GM12878 (cell line): ENCODE measurements at regions not wholly inside any gene's neighbourhood (a gene's known extent, or its start where the extent isn't known, plus 50 kb on each side); places are given as distances from the start of the nearest gene placed in this dataset.

Source experiments
- ATAC-seq: fragments of 200-7000 bp; cut with Tn5 transposase; 3 replicates; pipeline ENCODE4 v1.9.1; 2020; ENCODE audit warnings: mild to moderate bottlenecking, moderate library complexity
- BruUV-seq: library from RNA; stranded (reverse); fragments of 400-500 nt; replicated peaks from 2 replicates; lab custom pipeline; 2021; lab: Mats Ljungman, UMichigan
- CTCF ChIA-PET: fragments of 300-600 bp; sonication (Branson Sonifier 250); formaldehyde crosslinking; extraction: SDS; loops from one replicate; lab custom pipeline; 2021; ENCODE audit warnings: inconsistent platforms; lab: Yijun Ruan, JAX
- POLR2A ChIA-PET: fragments of 350-600 bp; formaldehyde crosslinking; extraction: SDS; loops from one replicate; lab custom pipeline; 2021; ENCODE audit warnings: inconsistent platforms; lab: Charles Lee
- RAD21 ChIA-PET: fragments of 300-600 bp; sonication (Branson Sonifier 250); formaldehyde crosslinking; loops from one replicate; lab custom pipeline; 2023; ENCODE audit warnings: antibody characterized with exemption; ENCODE audit not compliant: unreplicated experiment; lab: Charles Lee
- SMC1A ChIA-PET: fragments of 300-600 bp; sonication (Branson Sonifier 250); formaldehyde crosslinking; loops from one replicate; lab custom pipeline; 2023; ENCODE audit not compliant: unreplicated experiment, uncharacterized antibody; lab: Charles Lee
- DNase-seq: peaks from one replicate; pipeline ENCODE4 v3.0.0-alpha.2; 2011; ENCODE audit warnings: low read depth, low spot score
- FAIRE-seq: peaks from 3 replicates; lab custom pipeline; 2011; peaks lifted over from hg19 to GRCh38; lab: Jason Lieb, UNC
- H2AFZ ChIP-seq: 2 replicates; pipeline ENCODE4 v1.6.0; 2011; ENCODE audit warnings: low read depth, low read length, control low read depth; ENCODE audit not compliant: control insufficient read depth
- H3K27ac ChIP-seq: 2 replicates; pipeline ENCODE4 v1.5.1; 2011; ENCODE audit warnings: control low read depth; ENCODE audit not compliant: control insufficient read depth, insufficient read depth
- H3K27me3 ChIP-seq, 2 experiments: replicated peaks in 1 of 2; 2 replicates each; pipeline versions ENCODE4 v1.6.0 to v1.6.1; 2011; ENCODE audit warnings: low read length in 1 of 2; ENCODE audit not compliant: control insufficient read depth in 2 of 2, insufficient read depth in 2 of 2
- H3K36me3 ChIP-seq, 2 experiments: 2 replicates each; pipeline ENCODE4 v1.5.1; 2011; ENCODE audit warnings: low read length in 1 of 2; ENCODE audit not compliant: control insufficient read depth in 2 of 2, insufficient read depth in 2 of 2
- H3K4me1 ChIP-seq: 2 replicates; pipeline ENCODE4 v1.6.1; 2011; ENCODE audit warnings: mild to moderate bottlenecking, low read length, moderate library complexity, mixed read lengths; ENCODE audit not compliant: control insufficient read depth, insufficient read depth
- H3K4me2 ChIP-seq: 2 replicates; pipeline ENCODE4 v1.6.0; 2011; ENCODE audit warnings: control low read depth; ENCODE audit not compliant: control insufficient read depth, insufficient read depth
- H3K4me3 ChIP-seq: fragments of 200-600 bp; sonication (generic); 2 replicates; pipeline ENCODE4 v1.5.1; 2016
- H3K79me2 ChIP-seq: 2 replicates; pipeline ENCODE4 v1.6.0; 2011; ENCODE audit warnings: low read length; ENCODE audit not compliant: control insufficient read depth, insufficient read depth
- H3K9ac ChIP-seq: 2 replicates; pipeline ENCODE4 v1.8.0; 2011; ENCODE audit warnings: low read length, control low read depth, mixed read lengths; ENCODE audit not compliant: control insufficient read depth, insufficient read depth
- H3K9me3 ChIP-seq: replicated peaks from 3 replicates; pipeline ENCODE4 v1.5.1; 2011; ENCODE audit warnings: mild to moderate bottlenecking, low read length; ENCODE audit not compliant: control insufficient read depth, insufficient read depth
- H4K20me1 ChIP-seq: 2 replicates; pipeline ENCODE4 v1.6.0; 2011; ENCODE audit not compliant: control insufficient read depth, insufficient read depth
- BCL11A ChIP-seq: IDR thresholded peaks from 2 replicates; pipeline ENCODE4 v1.6.1; 2011; ENCODE audit warnings: low read depth, low read length
- CREM ChIP-seq: IDR thresholded peaks from 2 replicates; pipeline ENCODE4 v1.6.1; 2014; ENCODE audit warnings: antibody characterized with exemption, low read depth
- IRF5 ChIP-seq: fragments of 450-650 bp; IDR thresholded peaks from 2 replicates; pipeline ENCODE4 v1.6.1; 2017; ENCODE audit warnings: borderline replicate concordance
- SIN3A ChIP-seq: IDR thresholded peaks from 2 replicates; pipeline ENCODE4 v1.6.1; 2012; ENCODE audit warnings: low read depth, low read length, improper control_type of control experiment
- TCF7 ChIP-seq: IDR thresholded peaks from 2 replicates; pipeline ENCODE4 v1.6.1; 2014; ENCODE audit warnings: antibody characterized with exemption, borderline replicate concordance
- YBX1 ChIP-seq: fragments of 450-650 bp; IDR thresholded peaks from 2 replicates; pipeline ENCODE4 v1.6.1; 2016; ENCODE audit warnings: antibody characterized with exemption
- ZNF217 ChIP-seq: fragments of 450-650 bp; IDR thresholded peaks from 2 replicates; pipeline ENCODE4 v1.6.1; 2017; ENCODE audit warnings: antibody characterized with exemption, mild to moderate bottlenecking
- WGBS: methylation state at CpG from one replicate; pipeline ENCODE4 v1.1.6; 2016; ENCODE audit warnings: low lambda C conversion rate; ENCODE audit not compliant: insufficient replicate concordance, insufficient coverage; ENCODE audit errors: missing lambda C conversion rate; 5-methylcytosine and 5-hydroxymethylcytosine counted together
- in situ Hi-C: fragments of 300-500 bp; cut with MboI; formaldehyde crosslinking; loops from 9 replicates; pipeline ENCODE4 v1.14.3; 2018; ENCODE audit warnings: mixed read lengths
- intact Hi-C: fragments of 100-400 bp; cut with micrococcal nuclease; formaldehyde crosslinking; loops from one replicate; pipeline ENCODE4 v1.14.2; 2022; ENCODE audit not compliant: unreplicated experiment

- Histone ChIP-seq H2AFZ (no peak overlapping the region), H3K9ac (no peak overlapping the region), H4K20me1 (no peaks in the 10 kb centered on the region), H3K4me3 (no peak overlapping the region), H3K9me3 (no peaks in the 10 kb centered on the region), H3K27ac (no peak overlapping the region), H3K4me1 (peaks cover 11% of the 10 kb centered on the region), H3K4me2 (no peak overlapping the region), H3K27me3 (no peaks in the 10 kb centered on the region), H3K79me2 (no peaks in the 10 kb centered on the region), H3K36me3 (no peaks in the 10 kb centered on the region)
- FAIRE-seq (no peak), DNase-seq (no peak), ATAC-seq (no peak)
- SMC1A ChIA-PET = interaction anchor here (0.7 kb wide), 1 partner anchor 65 kb away, joined by 3 read pairs; no protein-coding TSS in a partner anchor
- RAD21 ChIA-PET = interaction anchor here (1.1 kb wide), 1 partner anchor 44 kb away, joined by 3 read pairs; no protein-coding TSS in a partner anchor
- BruUV-seq = no TSS peak
- WGBS = 54% methylated on average over 24 of the region's 25 CpGs
- intact Hi-C loops (no loop called here), in situ Hi-C loops (no loop called here)
- CTCF ChIA-PET = interaction anchor here (0.8 kb wide), 1 partner anchor 11 kb away, joined by 3 read pairs; no protein-coding TSS in a partner anchor
- POLR2A ChIA-PET = no interaction called here
- TF ChIP-seq IRF5 (no peak), TCF7 (no peak), YBX1 (no peak), ZNF217 (no peak), SIN3A (no peak), BCL11A (no peak), CREM (no peak)
Measured at GRCh38 chr19:41515015-41515652, 60.8 kb upstream of the CEACAM21 start.
